ENCODE measurements at regions not wholly inside any gene's neighbourhood (a gene's known extent, or its start where the extent isn't known, plus 50 kb on each side); places are given as distances from the start of the nearest gene placed in this dataset.

GRCh38 chr9:90985631-90986030 lies 184.0 kb downstream of the SYK start:
- H3K36me3 ChIP-seq (ENCODE audit: control insufficient read depth, insufficient read depth, low read length): no peaks in the 10 kb centered on the region
- Mint-ChIP-seq H3K27ac (no peak overlapping the region), H3K27me3 (peaks cover 19% of the 10 kb centered on the region), H3K4me1 (no peaks in the 10 kb centered on the region), H3K4me3 (no peak overlapping the region), H3K9me3 (no peaks in the 10 kb centered on the region), H3K36me3 (no peaks in the 10 kb centered on the region)
- ATAC-seq (ENCODE audit: low read depth in 2 of 2): no peak
- no peaks in the 10 kb centered on the region for H3K9me3 ChIP-seq (ENCODE audit: control insufficient read depth in 2 of 2, low read length in 2 of 2)
- no peaks in the 10 kb centered on the region for H3K4me1 ChIP-seq (ENCODE audit: control insufficient read depth, insufficient read depth, low read length, poor library complexity, severe bottlenecking)
- DNase-seq: no peak
- H3K27me3 ChIP-seq (ENCODE audit: control insufficient read depth, insufficient read depth, low read length): peaks cover 2% of the 10 kb centered on the region
- H3K27ac ChIP-seq (ENCODE audit: insufficient read depth, low read length, poor library complexity, severe bottlenecking): no peak overlapping the region
- no peak overlapping the region for H3K4me3 ChIP-seq (ENCODE audit: low read depth, low read length)

DNA sequence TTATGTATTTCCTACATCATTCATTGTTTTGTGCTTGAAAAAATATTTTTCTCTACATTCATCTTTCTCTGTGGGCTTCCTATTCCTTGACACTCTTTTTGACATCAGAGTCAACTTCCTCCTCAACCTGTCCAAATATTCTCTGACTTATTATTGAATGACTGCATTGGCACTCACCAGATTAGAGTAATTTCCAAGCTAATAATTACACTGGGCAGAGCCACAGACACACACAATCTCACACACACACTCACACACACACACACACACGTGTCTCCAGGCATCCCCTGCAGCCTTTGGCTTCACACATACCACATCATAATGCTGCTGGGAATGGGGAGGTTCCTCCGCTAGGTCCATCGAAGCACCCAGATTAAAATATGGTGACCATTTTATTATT lies 184.5 kb downstream of the SYK start:
- DNase-seq (no peak), ATAC-seq (ENCODE audit: low read depth in 2 of 2) (no peak)
- no peaks in the 10 kb centered on the region for H3K4me1 Mint-ChIP-seq
- no peak overlapping the region for H3K27ac Mint-ChIP-seq
- H3K27ac ChIP-seq (ENCODE audit: insufficient read depth, low read length, poor library complexity, severe bottlenecking): no peak overlapping the region
- peaks cover 24% of the 10 kb centered on the region for H3K27me3 Mint-ChIP-seq
- H3K9me3 ChIP-seq (ENCODE audit: control insufficient read depth in 2 of 2, low read length in 2 of 2): no peaks in the 10 kb centered on the region
- H3K4me3 Mint-ChIP-seq: no peak overlapping the region
- no peaks in the 10 kb centered on the region for H3K9me3 Mint-ChIP-seq
- no peak overlapping the region for H3K4me3 ChIP-seq (ENCODE audit: low read depth, low read length)
- H3K4me1 ChIP-seq (ENCODE audit: control insufficient read depth, insufficient read depth, low read length, poor library complexity, severe bottlenecking): no peaks in the 10 kb centered on the region
- no peaks in the 10 kb centered on the region for H3K36me3 ChIP-seq (ENCODE audit: control insufficient read depth, insufficient read depth, low read length)
- no peaks in the 10 kb centered on the region for H3K36me3 Mint-ChIP-seq
- peaks cover 3% of the 10 kb centered on the region for H3K27me3 ChIP-seq (ENCODE audit: control insufficient read depth, insufficient read depth, low read length)

- no peak for DNase-seq
- H3K36me3 ChIP-seq (ENCODE audit: control insufficient read depth, insufficient read depth, low read length): no peaks in the 10 kb centered on the region
Observed at GRCh38 chr9:90987566-90987965, 185.9 kb downstream of the SYK start.

GRCh38 chr9:90988318-90988717 lies 186.7 kb downstream of the SYK start:
- Mint-ChIP-seq H3K4me1 (no peaks in the 10 kb centered on the region), H3K4me3 (no peak overlapping the region), H3K27me3 (peaks cover 26% of the 10 kb centered on the region), H3K9me3 (peaks cover 0 to 4% (median 0%) of the 10 kb centered on the region in 7 donors), H3K36me3 (no peaks in the 10 kb centered on the region), H3K27ac (no peak overlapping the region)
- ATAC-seq (ENCODE audit: low read depth in 2 of 2) (no peak), DNase-seq (no peak)
- Histone ChIP-seq H3K27ac (ENCODE audit: insufficient read depth, low read length, poor library complexity, severe bottlenecking) (no peak overlapping the region), H3K27me3 (ENCODE audit: control insufficient read depth, insufficient read depth, low read length) (peaks cover 5% of the 10 kb centered on the region), H3K4me3 (ENCODE audit: low read depth, low read length) (no peak overlapping the region), H3K9me3 (ENCODE audit: control insufficient read depth in 2 of 2, low read length in 2 of 2) (no peaks in the 10 kb centered on the region), H3K36me3 (ENCODE audit: control insufficient read depth, insufficient read depth, low read length) (no peaks in the 10 kb centered on the region), H3K4me1 (ENCODE audit: control insufficient read depth, insufficient read depth, low read length, poor library complexity, severe bottlenecking) (no peaks in the 10 kb centered on the region)

More at GRCh38 chr9:90987566-90987965, 185.9 kb downstream of the SYK start:
- Histone ChIP-seq H3K27ac (ENCODE audit: insufficient read depth, low read length, poor library complexity, severe bottlenecking) (no peak overlapping the region), H3K4me3 (ENCODE audit: low read depth, low read length) (no peak overlapping the region), H3K9me3 (ENCODE audit: control insufficient read depth in 2 of 2, low read length in 2 of 2) (no peaks in the 10 kb centered on the region), H3K27me3 (ENCODE audit: control insufficient read depth, insufficient read depth, low read length) (peaks cover 5% of the 10 kb centered on the region), H3K4me1 (ENCODE audit: control insufficient read depth, insufficient read depth, low read length, poor library complexity, severe bottlenecking) (no peaks in the 10 kb centered on the region)
- no peak overlapping the region for H3K4me3 Mint-ChIP-seq
- no peak overlapping the region for H3K27ac Mint-ChIP-seq
- H3K36me3 Mint-ChIP-seq: no peaks in the 10 kb centered on the region
- H3K27me3 Mint-ChIP-seq: peaks cover 26% of the 10 kb centered on the region
- H3K4me1 Mint-ChIP-seq: no peaks in the 10 kb centered on the region
- no peak for ATAC-seq (ENCODE audit: low read depth in 2 of 2)
- H3K9me3 Mint-ChIP-seq: peaks cover 0 to under 1% (median 0%) of the 10 kb centered on the region in 7 donors

- H3K4me3 Mint-ChIP-seq: no peak overlapping the region
- peaks cover 30% of the 10 kb centered on the region for H3K27me3 Mint-ChIP-seq
- H3K36me3 ChIP-seq (ENCODE audit: control insufficient read depth, insufficient read depth, low read length): no peaks in the 10 kb centered on the region
- no peak overlapping the region for H3K27ac ChIP-seq (ENCODE audit: insufficient read depth, low read length, poor library complexity, severe bottlenecking)
- H3K27me3 ChIP-seq (ENCODE audit: control insufficient read depth, insufficient read depth, low read length): peaks cover 6% of the 10 kb centered on the region
- H3K4me3 ChIP-seq (ENCODE audit: low read depth, low read length): no peak overlapping the region
- peaks cover 0 to 7% (median 1%) of the 10 kb centered on the region in 7 donors for H3K9me3 Mint-ChIP-seq
- ATAC-seq (ENCODE audit: low read depth in 2 of 2): no peak
- no peaks in the 10 kb centered on the region for H3K4me1 ChIP-seq (ENCODE audit: control insufficient read depth, insufficient read depth, low read length, poor library complexity, severe bottlenecking)
- H3K36me3 Mint-ChIP-seq: no peaks in the 10 kb centered on the region
- no peak overlapping the region for H3K27ac Mint-ChIP-seq
- H3K4me1 Mint-ChIP-seq: no peaks in the 10 kb centered on the region
- no peak for DNase-seq
- no peaks in the 10 kb centered on the region for H3K9me3 ChIP-seq (ENCODE audit: control insufficient read depth in 2 of 2, low read length in 2 of 2)
Observed at GRCh38 chr9:90991953-90992352, 190.3 kb downstream of the SYK start.

DNA sequence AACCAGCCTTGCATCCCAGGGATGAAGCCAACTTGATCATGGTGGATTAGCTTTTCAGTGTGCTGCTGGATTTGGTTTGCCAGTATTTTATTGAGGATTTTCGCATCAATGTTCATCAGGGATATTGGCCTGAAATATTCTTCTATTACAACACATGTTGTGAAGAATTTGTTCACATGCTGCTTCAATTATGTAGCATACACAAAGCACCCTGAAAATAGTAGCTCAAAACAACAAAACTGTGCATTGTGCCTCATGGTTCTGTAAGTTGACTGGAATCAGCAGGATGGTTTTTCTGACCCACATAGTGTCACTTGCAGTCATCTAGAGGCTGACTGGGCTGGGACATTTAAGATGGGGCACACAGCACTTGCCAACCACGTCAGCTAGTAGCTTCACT lies 193.9 kb downstream of the SYK start:
- DNase-seq (no peak), ATAC-seq (ENCODE audit: low read depth in 2 of 2) (no peak)
- H3K36me3 ChIP-seq (ENCODE audit: control insufficient read depth, insufficient read depth, low read length): no peaks in the 10 kb centered on the region
- Mint-ChIP-seq H3K4me3 (no peak overlapping the region), H3K27me3 (peaks cover 18% of the 10 kb centered on the region), H3K4me1 (no peaks in the 10 kb centered on the region), H3K36me3 (no peaks in the 10 kb centered on the region), H3K9me3 (peaks cover 0 to 7% (median 1%) of the 10 kb centered on the region in 7 donors), H3K27ac (no peak overlapping the region)
- H3K27me3 ChIP-seq (ENCODE audit: control insufficient read depth, insufficient read depth, low read length): peaks cover 4% of the 10 kb centered on the region
- H3K4me1 ChIP-seq (ENCODE audit: control insufficient read depth, insufficient read depth, low read length, poor library complexity, severe bottlenecking): no peaks in the 10 kb centered on the region
- H3K4me3 ChIP-seq (ENCODE audit: low read depth, low read length): no peak overlapping the region
- no peak overlapping the region for H3K27ac ChIP-seq (ENCODE audit: insufficient read depth, low read length, poor library complexity, severe bottlenecking)
- no peaks in the 10 kb centered on the region for H3K9me3 ChIP-seq (ENCODE audit: control insufficient read depth in 2 of 2, low read length in 2 of 2)

GRCh38 chr9:90996154-90997065 lies 194.8 kb downstream of the SYK start:
- Histone ChIP-seq H3K27me3 (ENCODE audit: control insufficient read depth, insufficient read depth, low read length) (peaks cover 1% of the 10 kb centered on the region), H3K9me3 (ENCODE audit: control insufficient read depth in 2 of 2, low read length in 2 of 2) (no peaks in the 10 kb centered on the region), H3K4me1 (ENCODE audit: control insufficient read depth, insufficient read depth, low read length, poor library complexity, severe bottlenecking) (no peaks in the 10 kb centered on the region), H3K4me3 (ENCODE audit: low read depth, low read length) (no peak overlapping the region), H3K27ac (ENCODE audit: insufficient read depth, low read length, poor library complexity, severe bottlenecking) (no peak overlapping the region), H3K36me3 (ENCODE audit: control insufficient read depth, insufficient read depth, low read length) (no peaks in the 10 kb centered on the region)
- Mint-ChIP-seq H3K4me1 (no peaks in the 10 kb centered on the region), H3K4me3 (no peak overlapping the region), H3K36me3 (no peaks in the 10 kb centered on the region), H3K27ac (no peak overlapping the region), H3K9me3 (peaks cover 0 to 7% (median 1%) of the 10 kb centered on the region in 7 donors), H3K27me3 (peaks cover 11% of the 10 kb centered on the region)
- DNase-seq (no peak), ATAC-seq (ENCODE audit: low read depth in 2 of 2) (no peak)

DNA sequence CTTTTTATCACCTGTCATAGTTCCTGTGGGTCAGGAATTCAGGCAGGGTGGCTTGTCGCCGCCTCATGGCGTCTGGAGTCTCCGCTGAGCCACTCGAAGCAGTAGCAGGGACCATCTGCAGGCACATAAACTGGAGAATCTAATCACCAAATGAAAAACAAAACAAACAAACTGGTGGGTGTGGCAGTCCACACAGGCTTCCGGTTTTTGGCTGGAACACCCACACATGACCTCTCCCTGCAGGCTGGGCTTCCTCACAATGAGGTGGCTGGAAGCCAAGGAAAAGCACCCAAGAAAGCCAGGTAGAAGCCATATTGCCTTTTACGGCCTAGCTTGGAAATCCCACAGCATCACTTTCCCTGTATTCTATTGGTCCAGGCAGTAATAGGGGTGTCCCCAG lies 197.0 kb downstream of the SYK start:
- Mint-ChIP-seq H3K27ac (no peak overlapping the region), H3K27me3 (peaks cover 11% of the 10 kb centered on the region), H3K36me3 (no peaks in the 10 kb centered on the region), H3K4me3 (no peak overlapping the region), H3K9me3 (peaks cover 0 to 4% (median 1%) of the 10 kb centered on the region in 7 donors), H3K4me1 (no peaks in the 10 kb centered on the region)
- H3K27ac ChIP-seq (ENCODE audit: insufficient read depth, low read length, poor library complexity, severe bottlenecking): no peak overlapping the region
- H3K9me3 ChIP-seq (ENCODE audit: control insufficient read depth in 2 of 2, low read length in 2 of 2): no peaks in the 10 kb centered on the region
- no peaks in the 10 kb centered on the region for H3K36me3 ChIP-seq (ENCODE audit: control insufficient read depth, insufficient read depth, low read length)
- peaks cover 1% of the 10 kb centered on the region for H3K27me3 ChIP-seq (ENCODE audit: control insufficient read depth, insufficient read depth, low read length)
- DNase-seq (no peak), ATAC-seq (ENCODE audit: low read depth in 2 of 2) (no peak)
- no peak overlapping the region for H3K4me3 ChIP-seq (ENCODE audit: low read depth, low read length)
- no peaks in the 10 kb centered on the region for H3K4me1 ChIP-seq (ENCODE audit: control insufficient read depth, insufficient read depth, low read length, poor library complexity, severe bottlenecking)
